Gastrocnemius medialis (tissue), 4 donors: ENCODE measurements at regions not wholly inside any gene's neighbourhood (a gene's known extent, or its start where the extent isn't known, plus 50 kb on each side); places are given as distances from the start of the nearest gene placed in this dataset.
"Not testable (repeated sequence)": the region's sequence is repeated elsewhere in the genome, so short reads cannot be mapped to it uniquely, and the experiment has no call there.

ENCODE experiments used
- POLR2A ChIP-seq, 2 donors: fragments of 450-650 bp; IDR thresholded peaks; one replicate each; pipeline ENCODE4 v1.6.1; 2017; ENCODE audit warnings: antibody characterized with exemption in 2 of 2, mild to moderate bottlenecking in 2 of 2, moderate library complexity in 2 of 2
- TF ChIP-seq, protein P1 (sequence below), 5 experiments: fragments of 450-650 bp in 3 of 5; fragments of 200-600 bp in 2 of 5; sonication (generic) in 2 of 5; IDR thresholded peaks in 4 of 5; conservative IDR thresholded peaks in 1 of 5; 1 replicate in 4 of 5; 2 replicates in 1 of 5; pipeline ENCODE4 v1.5.1; 2016 to 2019; ENCODE audit warnings: antibody characterized with exemption in 5 of 5, mild to moderate bottlenecking in 3 of 5, moderate library complexity in 3 of 5

DNA sequence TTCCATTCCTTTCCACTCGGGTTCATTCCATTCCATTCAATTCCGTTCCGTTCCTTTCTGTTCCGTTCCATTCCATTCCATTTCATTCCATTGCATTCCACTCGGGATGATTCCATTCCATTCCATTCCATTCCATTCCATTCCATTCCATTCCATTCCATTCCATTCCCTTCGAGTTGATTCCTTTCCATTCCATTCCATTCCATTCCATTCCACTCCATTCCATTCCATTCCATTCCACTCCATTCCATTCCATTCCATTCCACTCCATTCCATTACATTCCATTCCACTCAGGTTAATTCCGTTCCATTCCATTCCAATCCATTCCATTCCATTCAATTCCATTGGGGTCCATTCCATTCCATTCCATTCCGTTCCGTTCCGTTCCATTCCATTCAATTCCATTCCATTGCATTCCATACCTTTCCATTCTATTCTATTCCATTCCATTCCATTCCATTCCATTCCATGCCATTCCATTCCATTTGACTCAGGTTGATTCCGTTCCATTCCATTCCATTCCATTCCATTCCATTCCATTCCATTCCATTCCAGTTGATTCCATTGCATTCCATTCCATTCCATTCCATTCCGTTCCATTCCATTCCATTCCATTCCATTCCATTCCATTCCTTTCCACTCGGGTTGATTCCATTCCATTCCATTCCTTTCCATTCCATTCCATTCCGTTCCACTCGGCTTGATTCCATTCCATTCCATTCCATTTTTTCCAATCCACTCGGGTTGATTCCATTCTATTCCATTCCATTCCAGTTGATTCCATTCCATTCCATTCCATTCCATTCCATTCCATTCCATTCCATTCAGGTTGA, 132.5 kb downstream of the CWH43 start:
- TF ChIP-seq, protein P1, sequence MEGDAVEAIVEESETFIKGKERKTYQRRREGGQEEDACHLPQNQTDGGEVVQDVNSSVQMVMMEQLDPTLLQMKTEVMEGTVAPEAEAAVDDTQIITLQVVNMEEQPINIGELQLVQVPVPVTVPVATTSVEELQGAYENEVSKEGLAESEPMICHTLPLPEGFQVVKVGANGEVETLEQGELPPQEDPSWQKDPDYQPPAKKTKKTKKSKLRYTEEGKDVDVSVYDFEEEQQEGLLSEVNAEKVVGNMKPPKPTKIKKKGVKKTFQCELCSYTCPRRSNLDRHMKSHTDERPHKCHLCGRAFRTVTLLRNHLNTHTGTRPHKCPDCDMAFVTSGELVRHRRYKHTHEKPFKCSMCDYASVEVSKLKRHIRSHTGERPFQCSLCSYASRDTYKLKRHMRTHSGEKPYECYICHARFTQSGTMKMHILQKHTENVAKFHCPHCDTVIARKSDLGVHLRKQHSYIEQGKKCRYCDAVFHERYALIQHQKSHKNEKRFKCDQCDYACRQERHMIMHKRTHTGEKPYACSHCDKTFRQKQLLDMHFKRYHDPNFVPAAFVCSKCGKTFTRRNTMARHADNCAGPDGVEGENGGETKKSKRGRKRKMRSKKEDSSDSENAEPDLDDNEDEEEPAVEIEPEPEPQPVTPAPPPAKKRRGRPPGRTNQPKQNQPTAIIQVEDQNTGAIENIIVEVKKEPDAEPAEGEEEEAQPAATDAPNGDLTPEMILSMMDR (IDR thresholded peaks at IDR 0.05 in 4 of 5, conservative IDR thresholded peaks at IDR 0.05 in 1 of 5) = not testable (repeated sequence)
- not testable (repeated sequence) for TF ChIP-seq POLR2A (IDR thresholded peaks at IDR 0.05)
